ENCODE measurements at regions not wholly inside any gene's neighbourhood (a gene's known extent, or its start where the extent isn't known, plus 50 kb on each side); places are given as distances from the start of the nearest gene placed in this dataset.

DNA sequence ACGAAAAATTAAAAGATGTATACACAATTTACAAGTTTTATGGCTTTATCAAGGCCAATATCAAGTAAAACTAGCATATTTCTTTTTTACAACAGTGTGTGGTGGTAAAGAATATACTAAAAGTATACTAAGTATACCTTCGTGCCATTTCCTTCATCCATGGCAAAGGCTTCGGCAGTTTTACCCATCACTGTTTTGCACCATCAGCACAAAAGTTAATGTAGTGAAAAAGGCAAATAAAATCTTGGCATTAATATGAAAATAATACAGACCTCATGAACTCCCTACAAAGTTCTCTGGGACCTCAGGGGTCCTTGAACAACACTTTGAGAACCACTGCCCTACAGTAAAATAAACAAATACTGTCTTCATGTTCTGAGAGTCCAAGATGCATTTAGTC is 312.3 kb upstream of the NREP start:
- TF ChIP-seq, protein P1, sequence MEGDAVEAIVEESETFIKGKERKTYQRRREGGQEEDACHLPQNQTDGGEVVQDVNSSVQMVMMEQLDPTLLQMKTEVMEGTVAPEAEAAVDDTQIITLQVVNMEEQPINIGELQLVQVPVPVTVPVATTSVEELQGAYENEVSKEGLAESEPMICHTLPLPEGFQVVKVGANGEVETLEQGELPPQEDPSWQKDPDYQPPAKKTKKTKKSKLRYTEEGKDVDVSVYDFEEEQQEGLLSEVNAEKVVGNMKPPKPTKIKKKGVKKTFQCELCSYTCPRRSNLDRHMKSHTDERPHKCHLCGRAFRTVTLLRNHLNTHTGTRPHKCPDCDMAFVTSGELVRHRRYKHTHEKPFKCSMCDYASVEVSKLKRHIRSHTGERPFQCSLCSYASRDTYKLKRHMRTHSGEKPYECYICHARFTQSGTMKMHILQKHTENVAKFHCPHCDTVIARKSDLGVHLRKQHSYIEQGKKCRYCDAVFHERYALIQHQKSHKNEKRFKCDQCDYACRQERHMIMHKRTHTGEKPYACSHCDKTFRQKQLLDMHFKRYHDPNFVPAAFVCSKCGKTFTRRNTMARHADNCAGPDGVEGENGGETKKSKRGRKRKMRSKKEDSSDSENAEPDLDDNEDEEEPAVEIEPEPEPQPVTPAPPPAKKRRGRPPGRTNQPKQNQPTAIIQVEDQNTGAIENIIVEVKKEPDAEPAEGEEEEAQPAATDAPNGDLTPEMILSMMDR (IDR thresholded peaks at IDR 0.05) = no peak
- DNase-seq (no peak), ATAC-seq (no peak)
- Histone ChIP-seq H3K4me1 (no peaks in the 10 kb centered on the region), H3K9me3 (no peaks in the 10 kb centered on the region), H3K36me3 (ENCODE audit: insufficient read depth in 1 of 2, low read depth in 1 of 2) (no peaks in the 10 kb centered on the region), H3K27me3 (ENCODE audit: insufficient read depth in 3 of 3, low read length in 2 of 3) (no peaks in the 10 kb centered on the region), H3K4me3 (no peak overlapping the region), H3K27ac (no peak overlapping the region)
- 91 to 95% (median 92%) methylated on average over 3 of the region's 3 CpGs for WGBS, 3 donors
- intact Hi-C loops (cut with DNase I) = no loop called here

DNA sequence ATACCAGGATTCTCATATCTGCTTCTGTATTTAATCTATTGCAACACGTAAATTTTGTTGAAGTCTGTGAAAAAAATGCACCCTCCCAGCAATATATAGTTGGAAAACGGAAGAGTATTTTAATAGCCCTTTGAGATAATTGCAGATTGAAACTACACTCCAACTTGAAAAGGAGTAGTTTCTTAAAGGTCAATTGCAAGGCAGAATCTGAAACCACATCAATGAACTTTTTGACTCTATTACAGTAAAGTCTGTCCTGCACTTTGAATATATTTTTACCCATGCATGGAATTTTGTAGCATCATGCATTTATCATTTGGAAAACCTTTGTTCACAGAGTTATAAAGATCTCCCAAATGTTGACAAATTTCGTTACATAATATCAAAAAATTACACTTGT is 311.6 kb upstream of the NREP start:
- intact Hi-C loops (cut with DNase I) = no loop called here
- 77 to 84% (median 83%) methylated on average over 3 of the region's 3 CpGs for WGBS, 3 donors

DNA sequence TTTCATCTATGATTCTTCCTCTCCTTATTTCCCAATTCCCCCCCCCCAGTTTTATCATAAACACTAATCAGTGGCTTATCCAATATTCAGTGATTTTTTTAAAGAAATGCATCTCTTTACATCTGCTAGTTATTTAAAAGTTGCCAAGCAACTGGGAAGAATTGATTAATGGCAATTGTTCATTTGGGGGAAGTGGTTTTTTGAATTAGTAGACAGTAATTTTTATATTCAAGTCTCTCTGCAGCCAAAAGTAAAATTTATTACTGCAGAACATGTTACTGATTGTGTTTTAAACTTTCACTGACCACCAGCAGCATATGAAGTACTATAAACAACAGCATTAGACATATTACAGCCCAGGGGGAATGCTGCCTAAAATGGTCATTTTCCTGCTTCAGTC is 308.8 kb upstream of the NREP start:
- no peaks in the 10 kb centered on the region for H3K4me1 ChIP-seq
- ATAC-seq (no peak), DNase-seq (no peak)
- intact Hi-C loops (cut with DNase I) = no loop called here
- H3K27me3 ChIP-seq (ENCODE audit: insufficient read depth in 3 of 3, low read length in 2 of 3) = no peaks in the 10 kb centered on the region
- H3K27ac ChIP-seq = no peak overlapping the region
- no peaks in the 10 kb centered on the region for H3K9me3 ChIP-seq
- H3K4me3 ChIP-seq = no peak overlapping the region
- TF ChIP-seq, protein P1 (IDR thresholded peaks at IDR 0.05) = no peak
- no peaks in the 10 kb centered on the region for H3K36me3 ChIP-seq (ENCODE audit: insufficient read depth in 1 of 2, low read depth in 1 of 2)

More for the DNA sequence above, 311.6 kb upstream of the NREP start:
- TF ChIP-seq, protein P1 (IDR thresholded peaks at IDR 0.05) = no peak
- ATAC-seq = no peak
- Histone ChIP-seq H3K27me3 (ENCODE audit: insufficient read depth in 3 of 3, low read length in 2 of 3) (no peaks in the 10 kb centered on the region), H3K4me1 (no peaks in the 10 kb centered on the region), H3K4me3 (no peak overlapping the region), H3K27ac (no peak overlapping the region), H3K36me3 (ENCODE audit: insufficient read depth in 1 of 2, low read depth in 1 of 2) (no peaks in the 10 kb centered on the region), H3K9me3 (no peaks in the 10 kb centered on the region)
- DNase-seq = no peak

- ATAC-seq = no peak
- intact Hi-C loops (cut with DNase I) = no loop called here
- Histone ChIP-seq H3K9me3 (no peaks in the 10 kb centered on the region), H3K36me3 (ENCODE audit: insufficient read depth in 1 of 2, low read depth in 1 of 2) (no peaks in the 10 kb centered on the region), H3K27me3 (ENCODE audit: insufficient read depth in 3 of 3, low read length in 2 of 3) (no peaks in the 10 kb centered on the region), H3K27ac (no peak overlapping the region), H3K4me1 (no peaks in the 10 kb centered on the region), H3K4me3 (no peak overlapping the region)
- TF ChIP-seq, protein P1 (IDR thresholded peaks at IDR 0.05) = no peak
- DNase-seq = no peak
- 86 to 96% (median 90%) methylated on average over 2 of the region's 2 CpGs for WGBS, 3 donors
Measured at GRCh38 chr5:112064956-112065355, 308.0 kb upstream of the NREP start.

- Histone ChIP-seq H3K9me3 (no peaks in the 10 kb centered on the region), H3K4me1 (no peaks in the 10 kb centered on the region), H3K4me3 (no peak overlapping the region), H3K36me3 (ENCODE audit: insufficient read depth in 1 of 2, low read depth in 1 of 2) (no peaks in the 10 kb centered on the region), H3K27me3 (ENCODE audit: insufficient read depth in 3 of 3, low read length in 2 of 3) (no peaks in the 10 kb centered on the region), H3K27ac (no peak overlapping the region)
- intact Hi-C loops (cut with DNase I) = no loop called here
- DNase-seq (no peak), ATAC-seq (no peak)
- TF ChIP-seq, protein P1 (IDR thresholded peaks at IDR 0.05) = no peak
- WGBS, 3 donors = 86 to 95% (median 95%) methylated on average over 2 of the region's 2 CpGs
Measured at GRCh38 chr5:112064271-112064701, 307.3 kb upstream of the NREP start.
